Aorta (tissue), 5 donors: ENCODE measurements at regions not wholly inside any gene's neighbourhood (a gene's known extent, or its start where the extent isn't known, plus 50 kb on each side); places are given as distances from the start of the nearest gene placed in this dataset.

Experiments
- ATAC-seq: fragments of 200-7000 bp; cut with Tn5 transposase; one replicate; pipeline ENCODE4 v1.9.1; 2022; ENCODE audit warnings: moderate library complexity; ENCODE audit not compliant: low FRiP score
- DNase-seq, 2 donors: peaks; one replicate each; pipeline ENCODE4 v3.0.0-alpha.2; 2020
- H3K27ac ChIP-seq, 2 donors: one replicate each; pipeline ENCODE4 v1.5.1; 2013; ENCODE audit warnings: low read length in 2 of 2, mild to moderate bottlenecking in 2 of 2, moderate library complexity in 2 of 2, control low read depth in 1 of 2, inconsistent platforms in 1 of 2, low read depth in 1 of 2
- H3K27me3 ChIP-seq, 2 donors: one replicate each; pipeline ENCODE4 v1.6.1; 2013; ENCODE audit warnings: control low read depth in 1 of 2, low read length in 1 of 2, mild to moderate bottlenecking in 1 of 2, moderate library complexity in 1 of 2; ENCODE audit not compliant: insufficient read depth in 2 of 2, control insufficient read depth in 1 of 2
- H3K36me3 ChIP-seq, 2 donors: one replicate each; pipeline ENCODE4 v1.6.1; 2013; ENCODE audit warnings: control low read depth in 1 of 2, low read length in 1 of 2, mild to moderate bottlenecking in 1 of 2; ENCODE audit not compliant: insufficient read depth in 2 of 2, control insufficient read depth in 1 of 2
- H3K4me1 ChIP-seq, 2 donors: one replicate each; pipeline ENCODE4 v1.6.1; 2013; ENCODE audit warnings: low read length in 2 of 2, control low read depth in 1 of 2, mild to moderate bottlenecking in 1 of 2, moderate library complexity in 1 of 2; ENCODE audit not compliant: insufficient read depth in 2 of 2, control insufficient read depth in 1 of 2
- H3K4me3 ChIP-seq, 2 donors: one replicate each; pipeline ENCODE4 v1.5.1; 2013; ENCODE audit warnings: low read length in 2 of 2, control low read depth in 1 of 2, mild to moderate bottlenecking in 1 of 2
- H3K9me3 ChIP-seq: one replicate; pipeline ENCODE4 v1.6.1; 2013; ENCODE audit warnings: mild to moderate bottlenecking, low read length; ENCODE audit not compliant: control insufficient read depth
- WGBS, 2 donors: extraction: QIAGEN DNeasy Blood & Tissue Kit; methylation state at CpG; one replicate each; pipeline ENCODE4 v1.1.7; 2013; 5-methylcytosine and 5-hydroxymethylcytosine counted together
- intact Hi-C, 2 donors: fragments of 100-400 bp; cut with DNase I; formaldehyde crosslinking; loops; one replicate each; pipeline versions ENCODE4 v1.14.2 to v1.15.0; 2022
- donor health status: healthy with polysubstance abuse.
- donor health status: Bipolar disorder and iron deficiency.
- donor health status: DM: no; HTN: no; CAD: no.
- donor health status: DM: no; HTN: no; CAD: no.
- donor health status: DM: yes; HTN: yes; CAD: no.

- 89 to 91% methylated on average over 6 of the region's 6 CpGs for WGBS, 2 donors
- no peaks in the 10 kb centered on the region for H3K36me3 ChIP-seq
- no peak for DNase-seq
- H3K4me1 ChIP-seq: no peaks in the 10 kb centered on the region
- H3K27me3 ChIP-seq: no peaks in the 10 kb centered on the region
- no peak overlapping the region for H3K27ac ChIP-seq
- intact Hi-C loops: no loop called here
- H3K9me3 ChIP-seq: no peaks in the 10 kb centered on the region
- no peak overlapping the region for H3K4me3 ChIP-seq
- no peak for ATAC-seq
These were observed 1440.2 kb upstream of the ACO1 start for GRCh38 chr9:30944225-30944569.

- Histone ChIP-seq H3K27me3 (no peaks in the 10 kb centered on the region), H3K27ac (no peak overlapping the region), H3K4me1 (no peaks in the 10 kb centered on the region), H3K9me3 (no peaks in the 10 kb centered on the region), H3K36me3 (no peaks in the 10 kb centered on the region), H3K4me3 (no peak overlapping the region)
- DNase-seq (peak in 1 of 2 donors; percentile 48), ATAC-seq (no peak)
- WGBS, 2 donors: 89 to 91% methylated on average over 12 of the region's 12 CpGs
- intact Hi-C loops: no loop called here
These were observed 1439.6 kb upstream of the ACO1 start for GRCh38 chr9:30944741-30945280.

- Histone ChIP-seq H3K27ac (no peak overlapping the region), H3K36me3 (no peaks in the 10 kb centered on the region), H3K27me3 (peaks cover 0 to 2% of the 10 kb centered on the region in 2 donors), H3K4me3 (no peak overlapping the region), H3K4me1 (no peaks in the 10 kb centered on the region), H3K9me3 (no peaks in the 10 kb centered on the region)
- intact Hi-C loops: no loop called here
- no peak for ATAC-seq
- no peak for DNase-seq
These were observed 1420.1 kb upstream of the ACO1 start for GRCh38 chr9:30964332-30964731.

DNA sequence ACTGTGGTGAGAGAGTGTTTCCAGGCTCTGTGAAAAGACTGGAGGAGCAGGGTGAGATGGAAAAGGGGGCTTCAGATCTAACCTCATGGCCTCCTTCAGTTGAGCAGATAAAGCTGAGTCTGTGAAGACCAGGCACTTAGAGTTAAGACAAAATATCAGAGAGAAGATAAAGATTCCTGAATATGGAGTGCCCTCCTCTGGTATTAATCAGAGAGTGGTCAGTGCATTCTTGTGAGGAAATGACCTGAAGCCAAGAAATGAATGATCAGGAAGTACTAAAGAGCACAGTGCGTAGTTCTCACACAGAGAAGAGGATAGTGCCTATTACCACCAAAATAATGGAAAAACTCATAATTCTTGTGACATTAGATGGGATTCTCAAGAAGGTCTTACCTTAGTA lies 1417.0 kb upstream of the ACO1 start:
- Histone ChIP-seq H3K27me3 (peaks cover 0 to 2% of the 10 kb centered on the region in 2 donors), H3K4me3 (no peak overlapping the region), H3K9me3 (no peaks in the 10 kb centered on the region), H3K36me3 (no peaks in the 10 kb centered on the region), H3K27ac (no peak overlapping the region), H3K4me1 (no peaks in the 10 kb centered on the region)
- intact Hi-C loops: no loop called here
- 25 to 28% methylated on average over 1 of the region's 1 CpG for WGBS, 2 donors
- DNase-seq: no peak
- no peak for ATAC-seq

DNA sequence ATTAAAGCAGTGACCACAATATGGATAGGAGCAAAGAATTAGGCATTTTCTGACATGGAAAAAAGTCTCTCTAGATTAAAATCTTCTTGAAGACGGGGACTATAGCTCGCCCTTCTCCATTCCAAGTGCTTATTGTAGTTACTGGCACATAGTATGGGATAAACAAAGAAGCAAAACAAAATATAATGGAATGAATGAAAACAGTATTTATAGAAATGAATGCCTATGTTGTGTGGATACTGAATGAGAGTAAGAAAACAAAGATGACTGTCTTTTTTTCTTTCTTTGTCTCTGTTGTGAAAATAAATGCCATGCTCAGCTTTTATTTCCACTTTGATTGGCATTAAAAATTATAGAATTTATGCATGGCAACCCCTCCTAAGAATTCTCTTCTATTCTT lies 1414.3 kb upstream of the ACO1 start:
- Histone ChIP-seq H3K36me3 (no peaks in the 10 kb centered on the region), H3K27ac (no peak overlapping the region), H3K4me3 (no peak overlapping the region), H3K4me1 (no peaks in the 10 kb centered on the region), H3K9me3 (peaks cover 1% of the 10 kb centered on the region), H3K27me3 (no peaks in the 10 kb centered on the region)
- no peak for ATAC-seq
- no peak for DNase-seq
- WGBS, 2 donors: 66 to 77% methylated on average over 2 of the region's 2 CpGs
- intact Hi-C loops: no loop called here

DNA sequence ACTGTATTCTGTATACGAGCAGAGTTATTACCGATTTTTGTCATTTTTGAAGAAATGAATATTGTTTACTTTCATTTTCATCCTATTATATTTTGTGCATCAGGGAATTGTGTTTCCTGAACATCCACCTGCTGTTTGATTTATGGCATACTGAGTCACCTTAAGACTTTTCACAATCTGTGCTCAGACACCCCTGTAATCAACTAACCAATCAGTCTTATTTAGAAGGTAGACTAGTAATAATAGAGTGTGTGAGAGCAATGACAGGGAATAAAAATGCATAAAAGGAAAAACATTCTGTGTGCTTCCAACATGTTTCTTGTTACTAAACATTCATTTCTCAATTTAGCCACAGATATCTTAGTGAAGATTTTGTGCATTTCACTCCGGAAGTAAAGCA lies 1413.6 kb upstream of the ACO1 start:
- no peaks in the 10 kb centered on the region for H3K27me3 ChIP-seq
- intact Hi-C loops: no loop called here
- no peaks in the 10 kb centered on the region for H3K4me1 ChIP-seq
- H3K9me3 ChIP-seq: peaks cover 1% of the 10 kb centered on the region
- no peaks in the 10 kb centered on the region for H3K36me3 ChIP-seq
- no peak overlapping the region for H3K27ac ChIP-seq
- 71 to 74% methylated on average over 3 of the region's 3 CpGs for WGBS, 2 donors
- DNase-seq: no peak
- H3K4me3 ChIP-seq: no peak overlapping the region
- ATAC-seq: no peak

DNA sequence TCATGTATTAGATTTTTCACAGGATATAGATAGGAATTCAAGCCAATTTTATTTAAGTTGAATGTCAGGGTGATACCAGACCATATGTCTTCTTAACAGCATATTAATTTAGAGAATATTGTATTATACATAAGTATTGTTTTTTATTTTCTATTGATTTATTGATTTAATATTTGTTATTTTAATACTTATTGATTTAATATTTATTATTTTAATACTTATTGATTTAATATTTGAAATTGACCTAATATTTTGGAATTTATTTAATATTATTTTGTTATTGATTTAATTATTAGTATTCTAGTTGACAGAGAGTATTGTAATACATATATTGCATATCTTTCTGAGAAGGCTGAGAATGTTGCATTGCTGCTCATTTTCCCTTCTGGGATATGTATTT lies 1411.8 kb upstream of the ACO1 start:
- H3K27ac ChIP-seq: no peak overlapping the region
- ATAC-seq: no peak
- no peaks in the 10 kb centered on the region for H3K4me1 ChIP-seq
- H3K36me3 ChIP-seq: no peaks in the 10 kb centered on the region
- no peak for DNase-seq
- H3K4me3 ChIP-seq: no peak overlapping the region
- H3K27me3 ChIP-seq: no peaks in the 10 kb centered on the region
- peaks cover 1% of the 10 kb centered on the region for H3K9me3 ChIP-seq
- intact Hi-C loops: no loop called here

DNA sequence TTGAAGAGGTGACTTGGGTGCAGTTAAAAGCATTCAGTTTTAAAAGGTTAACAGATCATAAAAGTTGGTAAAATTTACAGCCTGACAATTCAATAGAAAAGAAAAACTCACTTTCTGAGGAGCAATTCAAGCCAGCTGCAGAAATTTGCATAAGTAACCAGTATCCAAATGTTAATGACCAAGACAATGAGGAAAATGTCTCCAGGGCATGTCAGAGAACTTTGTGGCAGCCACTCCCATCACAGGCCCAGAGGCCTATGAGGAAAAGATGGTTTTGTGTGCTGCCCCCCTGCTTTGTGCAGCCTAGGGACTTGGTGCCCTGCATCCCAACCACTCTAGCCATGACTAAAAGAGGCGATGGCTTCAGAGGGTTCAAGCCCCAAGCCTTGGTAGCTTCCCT lies 1406.5 kb upstream of the ACO1 start:
- peaks cover 1% of the 10 kb centered on the region for H3K9me3 ChIP-seq
- WGBS, 2 donors: 64 to 88% methylated on average over 1 of the region's 1 CpG
- H3K4me3 ChIP-seq: no peak overlapping the region
- ATAC-seq: no peak
- intact Hi-C loops: no loop called here
- no peaks in the 10 kb centered on the region for H3K36me3 ChIP-seq
- DNase-seq: no peak
- no peaks in the 10 kb centered on the region for H3K27me3 ChIP-seq
- no peak overlapping the region for H3K27ac ChIP-seq
- H3K4me1 ChIP-seq: no peaks in the 10 kb centered on the region

- Histone ChIP-seq H3K9me3 (no peaks in the 10 kb centered on the region), H3K27ac (no peak overlapping the region), H3K4me1 (no peaks in the 10 kb centered on the region), H3K27me3 (no peaks in the 10 kb centered on the region), H3K36me3 (no peaks in the 10 kb centered on the region), H3K4me3 (no peak overlapping the region)
- WGBS, 2 donors: 22 to 33% methylated on average over 3 of the region's 3 CpGs
- intact Hi-C loops: no loop called here
- ATAC-seq (no peak), DNase-seq (no peak)
These were observed 1402.1 kb upstream of the ACO1 start for GRCh38 chr9:30982301-30982700.
